Right lobe of liver (tissue), 6 donors: ENCODE measurements at regions not wholly inside any gene's neighbourhood (a gene's known extent, or its start where the extent isn't known, plus 50 kb on each side); places are given as distances from the start of the nearest gene placed in this dataset.
"Not testable (repeated sequence)": the region's sequence is repeated elsewhere in the genome, so short reads cannot be mapped to it uniquely, and the experiment has no call there.

Experiments
- ATAC-seq, 4 donors: fragments of 200-7000 bp; cut with Tn5 transposase; one replicate each; pipeline ENCODE4 v1.9.1; 2020; ENCODE audit warnings: mild to moderate bottlenecking in 4 of 4, moderate library complexity in 4 of 4
- DNase-seq, 3 donors: peaks; one replicate each; pipeline ENCODE4 v3.0.0-alpha.2; 2020
- H3K27ac ChIP-seq, 3 donors: fragments of 200-600 bp; one replicate each; pipeline ENCODE4 v1.8.0; 2022
- H3K27me3 ChIP-seq, 2 donors: fragments of 200-600 bp; one replicate each; pipeline ENCODE4 v1.8.0; 2022
- H3K36me3 ChIP-seq, 4 donors: fragments of 200-600 bp; sonication (generic) in 1 of 4; one replicate each; pipeline versions ENCODE4 v1.5.1 to v1.8.0; 2017 to 2022; ENCODE audit warnings: control low read depth in 1 of 4
- H3K4me1 ChIP-seq, 4 donors: fragments of 200-600 bp; sonication (generic) in 1 of 4; one replicate each; pipeline versions ENCODE4 v1.5.1 to v1.8.0; 2017 to 2022; ENCODE audit warnings: control low read depth in 1 of 4
- H3K4me3 ChIP-seq, 3 donors: fragments of 200-600 bp; one replicate each; pipeline ENCODE4 v1.8.0; 2022
- H3K9me3 ChIP-seq, 4 donors: fragments of 200-600 bp; sonication (generic) in 1 of 4; one replicate each; pipeline versions ENCODE4 v1.5.1 to v1.8.0; 2017 to 2022; ENCODE audit warnings: control low read depth in 1 of 4
- POLR2A ChIP-seq: fragments of 450-650 bp; IDR thresholded peaks from one replicate; pipeline ENCODE4 v1.6.1; 2017; ENCODE audit warnings: antibody characterized with exemption, mild to moderate bottlenecking
- WGBS: methylation state at CpG from one replicate; pipeline ENCODE4 v1.1.6; 2018; ENCODE audit warnings: low coverage, low lambda C conversion rate; ENCODE audit not compliant: insufficient coverage; ENCODE audit errors: missing lambda C conversion rate; 5-methylcytosine and 5-hydroxymethylcytosine counted together
- intact Hi-C, 2 donors: fragments of 100-400 bp; cut with DNase I; formaldehyde crosslinking; loops; one replicate each; pipeline versions ENCODE4 v1.11.2 to v1.14.1; 2022
- TF ChIP-seq, protein P1 (sequence below), 4 donors: fragments of 200-600 bp in 3 of 4; fragments of 450-650 bp in 1 of 4; IDR thresholded peaks; one replicate each; pipeline versions ENCODE4 v1.5.1 to v1.8.0; 2016 to 2022; ENCODE audit warnings: antibody characterized with exemption in 4 of 4, mild to moderate bottlenecking in 2 of 4
- donor health status: DM: no; HTN: yes; CAD: no.
- donor health status: DM: no; HTN: no; CAD: no.
- donor health status: DM: no; HTN: no; CAD: no.
- donor health status: DM: no; HTN: yes; CAD: no.
- donor health status: DM: no; HTN: yes; CAD: no.

DNA sequence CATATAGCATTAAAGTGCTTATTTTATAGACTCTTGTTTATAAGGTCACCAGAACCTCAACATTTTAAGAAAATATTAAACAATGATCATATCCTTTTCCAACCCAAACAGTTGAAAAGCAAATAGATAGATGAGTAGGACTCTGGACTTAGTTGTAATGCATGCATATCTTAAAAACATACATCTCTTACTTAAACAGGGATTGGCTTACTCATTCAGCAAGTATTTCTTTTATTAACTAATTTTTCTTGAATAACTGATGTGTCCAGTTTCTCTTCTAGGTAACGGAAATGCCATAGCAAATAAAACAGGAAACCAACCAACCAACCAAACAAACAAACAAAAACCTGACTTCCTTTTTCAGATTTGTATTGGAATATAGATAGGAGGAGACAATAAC is 70.9 kb upstream of the NBPF4 start:
- no peaks in the 10 kb centered on the region for H3K36me3 ChIP-seq
- DNase-seq (no peak), ATAC-seq (no peak)
- TF ChIP-seq, protein P1, sequence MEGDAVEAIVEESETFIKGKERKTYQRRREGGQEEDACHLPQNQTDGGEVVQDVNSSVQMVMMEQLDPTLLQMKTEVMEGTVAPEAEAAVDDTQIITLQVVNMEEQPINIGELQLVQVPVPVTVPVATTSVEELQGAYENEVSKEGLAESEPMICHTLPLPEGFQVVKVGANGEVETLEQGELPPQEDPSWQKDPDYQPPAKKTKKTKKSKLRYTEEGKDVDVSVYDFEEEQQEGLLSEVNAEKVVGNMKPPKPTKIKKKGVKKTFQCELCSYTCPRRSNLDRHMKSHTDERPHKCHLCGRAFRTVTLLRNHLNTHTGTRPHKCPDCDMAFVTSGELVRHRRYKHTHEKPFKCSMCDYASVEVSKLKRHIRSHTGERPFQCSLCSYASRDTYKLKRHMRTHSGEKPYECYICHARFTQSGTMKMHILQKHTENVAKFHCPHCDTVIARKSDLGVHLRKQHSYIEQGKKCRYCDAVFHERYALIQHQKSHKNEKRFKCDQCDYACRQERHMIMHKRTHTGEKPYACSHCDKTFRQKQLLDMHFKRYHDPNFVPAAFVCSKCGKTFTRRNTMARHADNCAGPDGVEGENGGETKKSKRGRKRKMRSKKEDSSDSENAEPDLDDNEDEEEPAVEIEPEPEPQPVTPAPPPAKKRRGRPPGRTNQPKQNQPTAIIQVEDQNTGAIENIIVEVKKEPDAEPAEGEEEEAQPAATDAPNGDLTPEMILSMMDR (IDR thresholded peaks at IDR 0.05) = no peak
- TF ChIP-seq POLR2A = no peak
- no peak overlapping the region for H3K4me3 ChIP-seq
- H3K27ac ChIP-seq = no peak overlapping the region
- no peaks in the 10 kb centered on the region for H3K27me3 ChIP-seq
- 24% methylated on average over 1 of the region's 1 CpG for WGBS
- no peaks in the 10 kb centered on the region for H3K4me1 ChIP-seq
- no peaks in the 10 kb centered on the region for H3K9me3 ChIP-seq
- intact Hi-C loops = no loop called here

DNA sequence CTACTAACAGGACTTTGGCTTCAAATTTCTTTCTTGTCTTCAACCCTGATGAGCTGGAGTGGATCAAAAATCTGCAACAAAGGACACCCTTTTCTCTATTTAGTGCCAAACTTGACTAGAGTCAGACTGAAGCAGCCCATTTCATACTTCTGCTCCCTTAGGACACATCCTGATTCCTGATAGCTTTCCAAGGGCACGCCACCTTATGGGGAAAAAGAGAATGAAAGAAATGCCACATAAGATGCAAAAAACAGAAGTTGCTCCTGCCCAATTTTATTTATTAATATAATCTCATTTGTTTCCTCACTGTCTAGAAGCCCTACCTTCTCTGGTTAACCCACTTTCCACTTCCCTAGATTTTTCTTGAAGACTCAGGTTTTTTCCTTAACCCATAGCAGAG is 72.7 kb upstream of the NBPF4 start:
- H3K27ac ChIP-seq = no peak overlapping the region
- no peaks in the 10 kb centered on the region for H3K27me3 ChIP-seq
- 46% methylated on average over 1 of the region's 1 CpG for WGBS
- H3K9me3 ChIP-seq = no peaks in the 10 kb centered on the region
- ATAC-seq = peak in 2 of 4 donors; percentile 25 to 33
- no peaks in the 10 kb centered on the region for H3K36me3 ChIP-seq
- DNase-seq = no peak
- no peaks in the 10 kb centered on the region for H3K4me1 ChIP-seq
- intact Hi-C loops = no loop called here
- H3K4me3 ChIP-seq = no peak overlapping the region
- TF ChIP-seq, protein P1 (IDR thresholded peaks at IDR 0.05) = peak in 3 of 4 donors; percentile 18 to 31 (median 25)
- TF ChIP-seq POLR2A = no peak

DNA sequence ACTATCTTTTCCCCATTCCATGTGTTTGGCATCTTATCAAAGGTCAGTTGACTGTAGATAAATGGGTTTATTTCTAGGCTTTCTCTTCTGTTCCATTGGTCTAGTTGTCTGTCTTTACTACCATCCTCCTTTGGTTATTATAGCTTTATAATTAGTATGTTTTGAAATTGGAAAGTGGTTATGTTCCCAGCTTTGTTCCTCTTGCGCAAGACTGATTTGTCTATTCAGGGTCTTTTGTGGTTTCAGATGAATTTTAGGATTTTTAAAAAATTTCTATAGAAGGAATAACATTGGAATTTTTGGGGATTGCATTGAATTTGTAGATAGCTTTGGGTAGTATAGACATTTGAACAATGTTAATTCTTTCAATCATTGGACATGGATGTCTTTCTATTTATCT is 77.0 kb upstream of the NBPF4 start:
- no peaks in the 10 kb centered on the region for H3K4me1 ChIP-seq
- H3K36me3 ChIP-seq = no peaks in the 10 kb centered on the region
- no peak overlapping the region for H3K4me3 ChIP-seq
- intact Hi-C loops = no loop called here
- H3K27me3 ChIP-seq = no peaks in the 10 kb centered on the region
- H3K27ac ChIP-seq = no peak overlapping the region
- ATAC-seq (no peak), DNase-seq (no peak)
- H3K9me3 ChIP-seq = no peaks in the 10 kb centered on the region
- 82% methylated on average over 1 of the region's 1 CpG for WGBS
- TF ChIP-seq POLR2A = no peak
- TF ChIP-seq, protein P1 (IDR thresholded peaks at IDR 0.05) = no peak

DNA sequence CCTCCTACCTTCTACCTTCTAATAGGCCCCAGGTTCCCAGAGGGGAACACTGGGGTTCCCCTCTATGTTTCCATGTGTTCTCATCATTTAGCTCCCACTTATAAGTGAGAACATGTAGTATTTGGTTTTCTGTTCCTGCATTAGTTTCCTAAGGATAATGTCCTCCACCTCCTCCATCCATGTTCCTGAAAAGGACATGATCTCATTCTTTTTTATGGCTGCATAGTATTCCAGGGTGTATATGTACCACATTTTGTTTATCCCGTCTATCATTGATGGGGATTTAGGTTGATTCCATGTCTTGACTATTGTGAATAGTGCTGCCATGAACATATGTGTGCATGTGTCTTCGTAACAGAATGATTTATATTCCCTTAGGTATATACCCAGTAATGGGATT is 81.5 kb upstream of the NBPF4 start:
- H3K4me3 ChIP-seq, DNase-seq, H3K9me3 ChIP-seq, ATAC-seq, H3K36me3 ChIP-seq, H3K27ac ChIP-seq, H3K4me1 ChIP-seq, intact Hi-C loops, H3K27me3 ChIP-seq: not testable (repeated sequence)
- 43% methylated on average over 2 of the region's 2 CpGs for WGBS

DNA sequence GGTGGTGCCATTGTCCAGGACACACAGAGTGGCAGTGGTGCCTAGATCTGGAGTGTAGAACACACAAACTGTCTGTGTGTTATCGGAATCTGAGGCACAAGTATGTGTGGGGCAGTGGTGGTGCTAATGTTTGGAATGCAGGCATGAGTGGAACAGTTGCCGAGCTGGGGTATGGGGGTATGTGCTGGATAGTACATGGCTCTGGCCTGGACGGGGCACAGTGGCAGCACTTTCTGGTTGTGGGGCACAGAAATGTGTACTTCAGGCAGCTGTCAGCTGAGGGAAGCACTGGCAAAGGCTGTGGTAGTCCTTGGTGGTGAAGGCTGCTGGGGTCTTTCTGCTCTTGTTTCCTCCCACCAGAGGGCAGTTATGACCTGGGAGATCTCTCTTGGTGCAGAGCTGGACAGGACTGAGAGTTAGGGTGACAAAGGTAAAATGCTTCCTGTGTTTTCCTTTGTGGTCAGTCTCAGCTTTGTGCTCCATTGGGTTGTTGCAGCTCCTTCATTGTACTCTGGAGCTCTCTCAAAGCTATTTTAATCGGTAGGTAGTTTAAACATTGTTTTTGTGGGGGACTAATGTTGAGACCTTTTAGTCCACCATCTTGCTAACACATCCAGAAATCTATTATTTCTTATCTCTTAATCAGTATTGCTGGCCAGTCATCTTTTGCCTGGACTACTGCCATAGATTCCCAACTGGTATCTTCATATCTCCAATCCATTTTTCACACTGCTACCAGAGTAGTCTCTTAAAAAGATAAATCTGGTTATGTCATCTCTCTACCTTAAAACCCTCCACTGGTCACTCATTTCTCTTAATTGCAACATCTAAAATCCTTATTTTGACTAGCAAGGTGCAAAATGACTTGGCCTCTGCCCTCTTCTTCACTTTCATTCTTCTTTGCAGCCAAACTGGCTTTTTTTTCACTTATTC is 83.9 kb upstream of the NBPF4 start:
- 49% methylated on average over 3 of the region's 4 CpGs for WGBS
- no peak for TF ChIP-seq POLR2A
- TF ChIP-seq, protein P1 (IDR thresholded peaks at IDR 0.05) = no peak
- Histone ChIP-seq H3K36me3 (no peaks in the 10 kb centered on the region), H3K9me3 (no peaks in the 10 kb centered on the region), H3K4me1 (no peaks in the 10 kb centered on the region), H3K4me3 (no peak overlapping the region), H3K27ac (no peak overlapping the region), H3K27me3 (no peaks in the 10 kb centered on the region)
- ATAC-seq (peak in 1 of 4 donors; percentile 17), DNase-seq (no peak)
- intact Hi-C loops = no loop called here
